ENCODE measurements at regions not wholly inside any gene's neighbourhood (a gene's known extent, or its start where the extent isn't known, plus 50 kb on each side); places are given as distances from the start of the nearest gene placed in this dataset.

GRCh38 chr18:39166776-39167175 is 1601.2 kb upstream of the CELF4 start (continued):
- TF ChIP-seq CHD7 (IDR thresholded peaks at IDR 0.05; ENCODE audit: insufficient replicate concordance, low read length) = no peak
- TF ChIP-seq SAP30 (IDR thresholded peaks at IDR 0.05; ENCODE audit: insufficient read depth, insufficient replicate concordance, low read length) = no peak
- no peak for TF ChIP-seq POU5F1 (IDR thresholded peaks at IDR 0.05; ENCODE audit: low read depth, low read length)
- no peak for TF ChIP-seq SRF (IDR thresholded peaks at IDR 0.05; ENCODE audit: low read depth, low read length)
- no peak for TF ChIP-seq HDAC6 (IDR thresholded peaks at IDR 0.05; ENCODE audit: low read depth, low read length)
- no peak for TF ChIP-seq NRF1 (IDR thresholded peaks at IDR 0.05; ENCODE audit: low read depth, low read length)
- no peak for TF ChIP-seq CHD1 (IDR thresholded peaks at IDR 0.05; ENCODE audit: low read depth, low read length)
- no peak for TF ChIP-seq RBBP5 (IDR thresholded peaks at IDR 0.05; ENCODE audit: borderline replicate concordance, low read depth, low read length)
- TF ChIP-seq SIX5 (IDR thresholded peaks at IDR 0.05; ENCODE audit: low read depth, low read length) = no peak
- no peak for TF ChIP-seq EP300 (IDR thresholded peaks at IDR 0.05; ENCODE audit: borderline replicate concordance in 1 of 2, low read depth in 2 of 2, low read length in 2 of 2)
- no peak for TF ChIP-seq SP4 (IDR thresholded peaks at IDR 0.05; ENCODE audit: low read length)

All from H1 (cell line).